Liver (tissue), 8 donors: ENCODE measurements at regions not wholly inside any gene's neighbourhood (a gene's known extent, or its start where the extent isn't known, plus 50 kb on each side); places are given as distances from the start of the nearest gene placed in this dataset.

Experiments used
- DNase-seq: peaks from one replicate; pipeline ENCODE4 v3.0.0-alpha.2; 2017; ENCODE audit warnings: low spot score
- H3K27ac ChIP-seq, 2 donors: one replicate each; pipeline ENCODE4 v1.7.0; 2013; ENCODE audit warnings: inconsistent platforms in 2 of 2, low read length in 2 of 2, control low read depth in 1 of 2, low read depth in 1 of 2, mild to moderate bottlenecking in 1 of 2
- H3K27me3 ChIP-seq, 4 donors: one replicate each; pipeline versions ENCODE4 v1.6.1 to v1.7.0; 2013; ENCODE audit warnings: low read length in 3 of 4, inconsistent platforms in 1 of 4, mild to moderate bottlenecking in 1 of 4, moderate library complexity in 1 of 4; ENCODE audit not compliant: control insufficient read depth in 4 of 4, insufficient read depth in 4 of 4
- H3K36me3 ChIP-seq, 4 donors: one replicate each; pipeline versions ENCODE4 v1.6.1 to v1.7.0; 2013; ENCODE audit warnings: low read length in 3 of 4, mild to moderate bottlenecking in 3 of 4, low read depth in 1 of 4, moderate library complexity in 1 of 4; ENCODE audit not compliant: control insufficient read depth in 4 of 4, insufficient read depth in 3 of 4
- H3K4me1 ChIP-seq, 4 donors: one replicate each; pipeline versions ENCODE4 v1.6.1 to v1.7.0; 2013; ENCODE audit warnings: low read length in 3 of 4, mild to moderate bottlenecking in 3 of 4, moderate library complexity in 1 of 4; ENCODE audit not compliant: control insufficient read depth in 4 of 4, insufficient read depth in 4 of 4
- H3K4me3 ChIP-seq, 3 donors: one replicate each; pipeline versions ENCODE4 v1.6.1 to v1.7.0; 2013; ENCODE audit warnings: low read length in 3 of 3, control low read depth in 1 of 3, low read depth in 1 of 3, mild to moderate bottlenecking in 1 of 3
- H3K9ac ChIP-seq, 2 donors: one replicate each; pipeline ENCODE4 v1.7.0; 2013; ENCODE audit warnings: low read length in 2 of 2, mild to moderate bottlenecking in 2 of 2, moderate library complexity in 2 of 2, control low read depth in 1 of 2, low read depth in 1 of 2
- H3K9me3 ChIP-seq, 4 donors: one replicate each; pipeline versions ENCODE4 v1.6.1 to v1.7.0; 2013; ENCODE audit warnings: low read length in 3 of 4; ENCODE audit not compliant: control insufficient read depth in 4 of 4
- ATF3 ChIP-seq: IDR thresholded peaks from 2 replicates; pipeline ENCODE4 v1.6.1; 2016; ENCODE audit warnings: antibody characterized with exemption
- CTCF ChIP-seq: fragments of 150-350 bp; IDR thresholded peaks from 2 replicates; pipeline ENCODE4 v1.5.1; 2017; ENCODE audit warnings: improper control_type of control experiment, low read depth, low read length; ENCODE audit not compliant: missing input control
- EGR1 ChIP-seq, 2 donors: IDR thresholded peaks; 2 replicates each; pipeline ENCODE4 v1.6.1; 2016 to 2018; ENCODE audit warnings: antibody characterized with exemption in 2 of 2, low read depth in 2 of 2
- FOXA1 ChIP-seq: IDR thresholded peaks from 2 replicates; pipeline ENCODE4 v1.6.1; 2016; ENCODE audit warnings: antibody characterized with exemption
- FOXA2 ChIP-seq: IDR thresholded peaks from 2 replicates; pipeline ENCODE4 v1.6.1; 2016; ENCODE audit warnings: antibody characterized with exemption
- GABPA ChIP-seq, 2 donors: IDR thresholded peaks in 1 of 2; conservative IDR thresholded peaks in 1 of 2; 2 replicates each; pipeline ENCODE4 v1.6.1; 2016; ENCODE audit warnings: antibody characterized with exemption in 2 of 2, mild to moderate bottlenecking in 1 of 2, moderate library complexity in 1 of 2
- HNF4A ChIP-seq, 2 donors: conservative IDR thresholded peaks; 2 replicates each; pipeline ENCODE4 v1.6.1; 2016; ENCODE audit warnings: antibody characterized with exemption in 2 of 2, mild to moderate bottlenecking in 2 of 2
- HNF4G ChIP-seq: IDR thresholded peaks from 2 replicates; pipeline ENCODE4 v1.6.1; 2016; ENCODE audit warnings: antibody characterized with exemption
- JUND ChIP-seq, 2 donors: IDR thresholded peaks; 2 replicates each; pipeline ENCODE4 v1.6.1; 2016; ENCODE audit warnings: antibody characterized with exemption in 2 of 2
- MAX ChIP-seq: IDR thresholded peaks from 2 replicates; pipeline ENCODE4 v1.6.1; 2016; ENCODE audit warnings: antibody characterized with exemption
- NR2F2 ChIP-seq: IDR thresholded peaks from 2 replicates; pipeline ENCODE4 v1.6.1; 2016; ENCODE audit warnings: antibody characterized with exemption
- RAD21 ChIP-seq, 2 donors: IDR thresholded peaks; 2 replicates each; pipeline ENCODE4 v1.6.1; 2016; ENCODE audit warnings: antibody characterized with exemption in 2 of 2, mild to moderate bottlenecking in 2 of 2
- REST ChIP-seq: IDR thresholded peaks from 2 replicates; pipeline ENCODE4 v1.6.1; 2016; ENCODE audit warnings: antibody characterized with exemption, mild to moderate bottlenecking
- RXRA ChIP-seq, 2 donors: IDR thresholded peaks; 2 replicates each; pipeline ENCODE4 v1.6.1; 2017 to 2018; ENCODE audit warnings: antibody characterized with exemption in 2 of 2, mild to moderate bottlenecking in 1 of 2
- SP1 ChIP-seq: IDR thresholded peaks from 2 replicates; pipeline ENCODE4 v1.6.1; 2018; ENCODE audit warnings: antibody characterized with exemption, mild to moderate bottlenecking
- TAF1 ChIP-seq: conservative IDR thresholded peaks from 2 replicates; pipeline ENCODE4 v1.6.1; 2016; ENCODE audit warnings: antibody characterized with exemption, mild to moderate bottlenecking
- YY1 ChIP-seq: IDR thresholded peaks from 2 replicates; pipeline ENCODE4 v1.6.1; 2016; ENCODE audit warnings: antibody characterized with exemption, mild to moderate bottlenecking
- ZBTB33 ChIP-seq: IDR thresholded peaks from 2 replicates; pipeline ENCODE4 v1.6.1; 2016; ENCODE audit warnings: antibody characterized with exemption
- WGBS: extraction: QIAGEN DNeasy Blood & Tissue Kit; methylation state at CpG from one replicate; pipeline ENCODE4 v1.1.7; 2013; 5-methylcytosine and 5-hydroxymethylcytosine counted together
- donor health status: healthy.
- donor health status: healthy.
- donor health status: healthy.
- donor health status: healthy.
- donor health status: healthy.

GRCh38 chr2:153761936-153762335 lies 109.8 kb upstream of the GALNT13 start:
- WGBS = 48% methylated on average over 1 of the region's 1 CpG
- H3K9me3 ChIP-seq = peaks cover 0 to 5% (median 3%) of the 10 kb centered on the region in 4 donors
- H3K27ac ChIP-seq = no peak overlapping the region
- TF ChIP-seq GABPA (IDR thresholded peaks at IDR 0.05 in 1 of 2, conservative IDR thresholded peaks at IDR 0.05 in 1 of 2) (no peak), RXRA (IDR thresholded peaks at IDR 0.05) (no peak), ATF3 (no peak), REST (no peak), YY1 (no peak), CTCF (no peak), MAX (no peak), RAD21 (IDR thresholded peaks at IDR 0.05) (no peak), HNF4A (conservative IDR thresholded peaks at IDR 0.05) (no peak), FOXA2 (no peak), JUND (IDR thresholded peaks at IDR 0.05) (no peak)
- H3K27me3 ChIP-seq = no peaks in the 10 kb centered on the region
- no peak overlapping the region for H3K4me3 ChIP-seq
- H3K4me1 ChIP-seq = no peaks in the 10 kb centered on the region
- no peak overlapping the region for H3K9ac ChIP-seq
- no peak for DNase-seq
- no peaks in the 10 kb centered on the region for H3K36me3 ChIP-seq

GRCh38 chr2:153766415-153766814 lies 105.3 kb upstream of the GALNT13 start:
- no peak for TF ChIP-seq SP1
- TF ChIP-seq JUND (IDR thresholded peaks at IDR 0.05) = no peak
- no peak for TF ChIP-seq FOXA1
- TF ChIP-seq EGR1 (IDR thresholded peaks at IDR 0.05; ENCODE audit: low read depth in 2 of 2) = no peak
- TF ChIP-seq TAF1 = no peak
- TF ChIP-seq HNF4G = no peak
- TF ChIP-seq ZBTB33 = no peak
- no peak for TF ChIP-seq FOXA2
- no peak for TF ChIP-seq RXRA (IDR thresholded peaks at IDR 0.05)
- no peak for TF ChIP-seq NR2F2
- TF ChIP-seq HNF4A (conservative IDR thresholded peaks at IDR 0.05) = no peak
- TF ChIP-seq MAX = no peak
- TF ChIP-seq GABPA (IDR thresholded peaks at IDR 0.05 in 1 of 2, conservative IDR thresholded peaks at IDR 0.05 in 1 of 2) = no peak
- no peak for TF ChIP-seq REST
- no peak for TF ChIP-seq RAD21 (IDR thresholded peaks at IDR 0.05)
- no peaks in the 10 kb centered on the region for H3K27me3 ChIP-seq
- DNase-seq = no peak
- H3K4me1 ChIP-seq = no peaks in the 10 kb centered on the region
- H3K4me3 ChIP-seq = no peak overlapping the region
- H3K36me3 ChIP-seq = no peaks in the 10 kb centered on the region
- H3K9me3 ChIP-seq = peaks cover 2 to 7% (median 4%) of the 10 kb centered on the region in 4 donors
- no peak overlapping the region for H3K9ac ChIP-seq
- H3K27ac ChIP-seq = no peak overlapping the region
